ENCODE measurements at regions not wholly inside any gene's neighbourhood (a gene's known extent, or its start where the extent isn't known, plus 50 kb on each side); places are given as distances from the start of the nearest gene placed in this dataset.
"Not testable (repeated sequence)": the region's sequence is repeated elsewhere in the genome, so short reads cannot be mapped to it uniquely, and the experiment has no call there.

DNA sequence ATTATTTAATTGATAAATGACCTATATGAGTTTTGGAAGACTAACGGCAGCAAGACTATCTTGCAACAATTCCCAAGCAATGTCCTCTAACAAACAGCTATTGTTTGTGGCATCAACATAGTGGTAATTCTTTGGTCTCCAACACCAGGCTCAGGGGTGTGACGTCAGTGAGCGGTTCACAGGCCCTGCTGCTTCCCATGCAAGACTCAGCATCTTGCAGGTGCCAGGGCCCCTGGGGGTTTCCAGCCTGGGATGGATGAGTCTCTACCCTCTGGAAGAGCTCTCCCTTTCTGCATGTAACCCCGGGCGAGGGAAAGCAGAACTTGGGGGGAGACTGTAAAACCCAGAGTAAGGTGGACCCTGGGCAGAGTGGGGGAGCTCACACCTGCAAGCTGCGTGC lies 164.7 kb downstream of the ACTR3B start:
- DNase-seq (ENCODE audit: low spot score) (no peak), ATAC-seq (ENCODE audit: low FRiP score) (no peak)
- TF ChIP-seq, protein P1, sequence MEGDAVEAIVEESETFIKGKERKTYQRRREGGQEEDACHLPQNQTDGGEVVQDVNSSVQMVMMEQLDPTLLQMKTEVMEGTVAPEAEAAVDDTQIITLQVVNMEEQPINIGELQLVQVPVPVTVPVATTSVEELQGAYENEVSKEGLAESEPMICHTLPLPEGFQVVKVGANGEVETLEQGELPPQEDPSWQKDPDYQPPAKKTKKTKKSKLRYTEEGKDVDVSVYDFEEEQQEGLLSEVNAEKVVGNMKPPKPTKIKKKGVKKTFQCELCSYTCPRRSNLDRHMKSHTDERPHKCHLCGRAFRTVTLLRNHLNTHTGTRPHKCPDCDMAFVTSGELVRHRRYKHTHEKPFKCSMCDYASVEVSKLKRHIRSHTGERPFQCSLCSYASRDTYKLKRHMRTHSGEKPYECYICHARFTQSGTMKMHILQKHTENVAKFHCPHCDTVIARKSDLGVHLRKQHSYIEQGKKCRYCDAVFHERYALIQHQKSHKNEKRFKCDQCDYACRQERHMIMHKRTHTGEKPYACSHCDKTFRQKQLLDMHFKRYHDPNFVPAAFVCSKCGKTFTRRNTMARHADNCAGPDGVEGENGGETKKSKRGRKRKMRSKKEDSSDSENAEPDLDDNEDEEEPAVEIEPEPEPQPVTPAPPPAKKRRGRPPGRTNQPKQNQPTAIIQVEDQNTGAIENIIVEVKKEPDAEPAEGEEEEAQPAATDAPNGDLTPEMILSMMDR (IDR thresholded peaks at IDR 0.05) = no peak

DNA sequence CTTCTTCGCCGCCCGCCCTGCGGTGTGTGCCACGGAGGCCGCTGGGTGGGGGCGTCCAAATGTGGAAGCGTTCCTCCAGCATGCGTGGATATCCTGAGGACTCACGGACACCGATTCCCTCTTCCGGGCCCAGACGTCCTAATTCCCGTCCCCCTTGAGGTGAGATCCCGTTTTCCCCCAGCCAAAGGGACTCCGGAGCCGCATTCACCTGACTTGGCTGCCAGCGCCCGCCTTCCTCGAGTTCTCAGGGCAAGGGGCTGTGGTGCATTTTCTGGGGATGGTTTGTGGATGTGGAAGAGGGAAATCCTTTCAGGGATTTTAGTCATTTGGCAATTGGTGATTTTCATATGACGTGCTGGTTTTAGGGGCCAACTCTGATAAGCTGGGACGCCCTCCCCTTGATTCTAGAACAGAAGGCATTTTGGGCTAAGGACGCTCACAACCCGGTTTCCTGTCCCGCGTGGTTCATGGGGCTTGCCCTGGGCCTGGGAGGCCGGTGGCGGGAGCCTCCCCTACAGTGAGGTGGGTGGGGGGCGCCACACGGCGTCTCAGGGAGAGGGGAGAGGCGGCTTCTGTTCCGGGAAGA lies 165.4 kb downstream of the ACTR3B start:
- TF ChIP-seq, protein P1 (IDR thresholded peaks at IDR 0.05) = no peak
- DNase-seq (ENCODE audit: low spot score) = no peak
- ATAC-seq (ENCODE audit: low FRiP score) = no peak

DNA sequence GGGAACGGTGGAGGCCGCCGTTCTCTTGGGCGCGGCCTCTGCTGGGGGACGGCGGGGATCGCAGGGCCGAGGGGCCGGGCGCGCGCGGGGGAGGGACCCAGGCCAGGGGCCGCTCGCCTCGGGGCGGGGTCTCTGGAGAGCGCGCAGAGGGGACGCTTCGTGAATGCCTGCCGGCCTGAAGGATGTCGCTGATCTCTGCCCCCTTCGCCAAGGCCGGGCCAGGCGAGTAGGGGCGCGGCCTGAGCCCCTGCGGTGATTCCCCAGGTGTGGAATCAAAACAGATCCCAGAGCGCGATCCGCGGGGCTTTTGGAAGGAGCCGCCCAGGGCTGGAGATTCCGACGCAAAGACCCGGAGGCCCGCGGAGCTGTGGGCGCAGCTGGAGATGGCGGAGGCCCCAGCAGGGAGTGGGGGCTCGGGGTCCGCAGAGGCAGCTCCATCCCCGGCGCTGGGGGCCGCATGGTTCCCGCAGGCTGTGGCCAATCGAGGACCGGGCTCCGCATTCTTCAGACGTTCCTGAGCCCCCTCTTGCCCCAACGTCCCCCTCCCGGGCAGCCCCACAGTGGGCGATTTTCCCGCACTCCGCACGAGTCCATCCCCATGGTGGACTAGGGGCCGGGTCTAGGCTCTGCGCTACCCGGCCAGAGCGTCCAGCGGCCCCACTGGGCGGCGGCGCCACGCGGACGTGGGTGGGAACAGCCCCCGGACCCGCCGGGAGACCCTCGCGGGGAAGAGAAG lies 166.0 kb downstream of the ACTR3B start:
- no peak for ATAC-seq (ENCODE audit: low FRiP score)
- DNase-seq (ENCODE audit: low spot score) = no peak
- TF ChIP-seq, protein P1 (IDR thresholded peaks at IDR 0.05) = no peak

DNA sequence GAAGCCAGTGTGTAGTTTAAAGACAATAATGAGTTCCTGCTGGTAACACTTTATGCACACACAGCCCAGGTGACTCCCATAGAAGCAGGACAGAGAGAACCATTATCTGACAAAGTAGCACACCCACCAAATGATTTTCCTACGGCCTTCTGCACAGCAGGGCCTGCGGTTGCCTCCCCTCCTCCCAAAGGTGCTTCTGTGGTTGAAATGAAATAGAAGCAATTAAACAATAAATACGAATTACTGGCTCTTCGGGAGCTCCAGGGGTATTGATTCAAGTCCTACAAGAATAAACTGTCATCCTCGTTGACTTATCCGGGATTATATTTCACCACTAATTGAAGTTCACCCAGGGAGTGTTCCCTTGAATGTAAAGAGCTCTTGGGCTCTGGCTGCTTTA lies 172.1 kb downstream of the ACTR3B start:
- DNase-seq (ENCODE audit: low spot score) = no peak
- no peak for ATAC-seq (ENCODE audit: low FRiP score)

DNA sequence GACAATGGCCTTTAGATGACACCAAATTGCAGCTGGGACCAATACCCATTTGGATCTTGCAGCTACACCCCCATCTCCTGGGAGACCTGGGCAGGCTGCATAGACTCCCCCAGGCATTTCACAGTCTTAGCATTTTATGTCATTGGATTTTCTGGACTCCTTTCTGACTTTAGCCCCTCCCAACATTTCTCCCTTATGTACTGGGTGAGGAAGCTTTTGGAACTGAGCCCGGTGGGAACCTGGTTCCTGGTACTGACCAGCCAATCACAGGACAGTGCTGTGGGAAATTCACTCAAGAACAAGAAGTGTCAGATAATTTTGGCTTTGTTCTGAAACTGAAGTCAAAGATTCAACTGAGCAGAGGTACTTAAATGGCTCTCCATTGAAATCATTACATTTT lies 177.7 kb downstream of the ACTR3B start:
- TF ChIP-seq, protein P1 (IDR thresholded peaks at IDR 0.05) = no peak
- no peak for ATAC-seq (ENCODE audit: low FRiP score)
- DNase-seq (ENCODE audit: low spot score) = no peak

More for the DNA sequence above, 172.1 kb downstream of the ACTR3B start:
- TF ChIP-seq, protein P1 (IDR thresholded peaks at IDR 0.05) = no peak

DNA sequence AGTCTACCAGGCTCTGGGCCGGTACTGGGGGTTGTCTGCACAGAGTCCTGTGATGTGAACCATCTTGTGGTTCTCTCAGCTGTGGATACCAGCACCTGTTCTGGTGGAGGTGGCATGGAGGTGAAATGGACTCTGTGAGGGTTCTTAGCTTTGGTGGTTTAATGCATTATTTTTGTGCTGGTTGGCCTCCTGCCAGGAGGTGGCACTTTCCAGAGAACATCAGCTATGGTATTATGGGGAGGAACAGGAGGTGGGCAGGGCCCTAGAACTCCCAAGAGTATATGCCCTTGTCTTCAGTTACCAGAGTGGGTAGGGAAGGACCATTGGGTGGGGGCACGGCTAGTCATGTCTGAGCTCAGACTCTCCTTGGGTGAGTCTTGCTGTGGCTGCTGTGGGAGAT lies 187.1 kb downstream of the ACTR3B start:
- not testable (repeated sequence) for ATAC-seq (ENCODE audit: low FRiP score); DNase-seq (ENCODE audit: low spot score)

DNA sequence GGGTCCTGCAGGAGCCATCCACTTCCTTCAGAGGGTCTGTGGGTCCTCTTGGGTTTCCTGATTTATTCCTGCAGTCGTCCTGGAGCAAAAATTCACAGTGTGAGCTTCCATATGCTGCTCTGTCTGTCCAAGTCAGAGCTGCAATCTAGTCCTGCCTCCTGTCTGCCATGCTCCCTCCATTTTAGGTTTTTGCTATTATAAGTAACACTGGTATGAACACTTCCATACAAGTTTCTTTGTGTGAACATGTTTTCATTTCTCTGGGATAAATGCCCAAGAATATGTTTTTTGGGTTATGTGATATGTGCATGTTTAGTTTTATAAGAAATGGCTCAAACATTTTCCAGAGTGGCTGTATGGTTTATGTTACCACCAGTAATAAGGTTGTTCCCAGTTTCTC lies 188.1 kb downstream of the ACTR3B start:
- TF ChIP-seq, protein P1 (IDR thresholded peaks at IDR 0.05) = no peak
- ATAC-seq (ENCODE audit: low FRiP score) (no peak), DNase-seq (ENCODE audit: low spot score) (no peak)

Data from omental fat pad (tissue), 3 donors.